T-helper 2 cell treated with Interferon-gamma antibody and Interleukin-4, amounts not matched to agents 5 μg/mL and 100 μg/mL, for 36 hours (primary cell): ENCODE measurements at regions not wholly inside any gene's neighbourhood (a gene's known extent, or its start where the extent isn't known, plus 50 kb on each side); places are given as distances from the start of the nearest gene placed in this dataset.
A peak's percentile ranks its signal among the peaks of the same experiment; 100 is the strongest.
"Not testable (repeated sequence)": the region's sequence is repeated elsewhere in the genome, so short reads cannot be mapped to it uniquely, and the experiment has no call there.

Source experiments
- DNase-seq: peaks from one replicate; pipeline ENCODE4 v3.0.0; 2021; ENCODE audit warnings: low spot score
- H3K27ac Mint-ChIP-seq: one replicate; pipeline ENCODE4 v1.8.0; 2021; ENCODE audit warnings: mild to moderate bottlenecking, mixed read lengths
- H3K27me3 Mint-ChIP-seq: one replicate; pipeline ENCODE4 v1.8.0; 2021; ENCODE audit warnings: low read depth, mixed read lengths
- H3K36me3 Mint-ChIP-seq: one replicate; pipeline ENCODE4 v1.8.0; 2021; ENCODE audit warnings: low read depth, mixed read lengths
- H3K4me1 Mint-ChIP-seq: one replicate; pipeline ENCODE4 v1.8.0; 2021; ENCODE audit warnings: low read depth, mixed read lengths
- H3K4me3 Mint-ChIP-seq: one replicate; pipeline ENCODE4 v1.8.0; 2022; ENCODE audit warnings: mild to moderate bottlenecking, moderate library complexity, mixed read lengths
- H3K9me3 Mint-ChIP-seq: one replicate; pipeline ENCODE4 v1.8.0; 2021; ENCODE audit warnings: mixed read lengths

- Mint-ChIP-seq H3K27me3 (peaks cover 13% of the 10 kb centered on the region), H3K4me1 (no peaks in the 10 kb centered on the region), H3K36me3 (no peaks in the 10 kb centered on the region), H3K9me3 (no peaks in the 10 kb centered on the region), H3K27ac (no peak overlapping the region), H3K4me3 (no peak overlapping the region)
- no peak for DNase-seq
These were observed 76.9 kb upstream of the SFSWAP start for GRCh38 chr12:131634037-131634436.

- H3K9me3 Mint-ChIP-seq, H3K36me3 Mint-ChIP-seq, DNase-seq, H3K27ac Mint-ChIP-seq, H3K4me1 Mint-ChIP-seq, H3K4me3 Mint-ChIP-seq: not testable (repeated sequence)
- peaks cover 15% of the 10 kb centered on the region for H3K27me3 Mint-ChIP-seq
These were observed 75.9 kb upstream of the SFSWAP start for GRCh38 chr12:131635012-131635411.

- Mint-ChIP-seq H3K27ac (no peak overlapping the region), H3K9me3 (no peaks in the 10 kb centered on the region), H3K4me3 (no peak overlapping the region), H3K4me1 (no peaks in the 10 kb centered on the region), H3K36me3 (no peaks in the 10 kb centered on the region), H3K27me3 (peaks cover 15% of the 10 kb centered on the region)
- no peak for DNase-seq
These were observed 75.3 kb upstream of the SFSWAP start for GRCh38 chr12:131635491-131636122.

- Mint-ChIP-seq H3K36me3 (no peaks in the 10 kb centered on the region), H3K4me3 (no peak overlapping the region)
- no peak for DNase-seq
These were observed 74.6 kb upstream of the SFSWAP start for GRCh38 chr12:131636266-131636665.

GRCh38 chr12:131636940-131637750, 73.7 kb upstream of the SFSWAP start:
- Mint-ChIP-seq H3K4me1 (no peaks in the 10 kb centered on the region), H3K36me3 (no peaks in the 10 kb centered on the region), H3K9me3 (no peaks in the 10 kb centered on the region), H3K4me3 (no peak overlapping the region), H3K27me3 (peaks cover 10% of the 10 kb centered on the region), H3K27ac (no peak overlapping the region)
- DNase-seq = no peak

More at GRCh38 chr12:131636266-131636665, 74.6 kb upstream of the SFSWAP start:
- no peaks in the 10 kb centered on the region for H3K9me3 Mint-ChIP-seq
- H3K4me1 Mint-ChIP-seq = no peaks in the 10 kb centered on the region
- H3K27ac Mint-ChIP-seq = no peak overlapping the region
- H3K27me3 Mint-ChIP-seq = peaks cover 10% of the 10 kb centered on the region

- no peaks in the 10 kb centered on the region for H3K4me1 Mint-ChIP-seq
- no peaks in the 10 kb centered on the region for H3K9me3 Mint-ChIP-seq
- DNase-seq = no peak
- H3K27ac Mint-ChIP-seq = peak overlapping the region; percentile 11
- H3K36me3 Mint-ChIP-seq = no peaks in the 10 kb centered on the region
- H3K4me3 Mint-ChIP-seq = no peak overlapping the region
- H3K27me3 Mint-ChIP-seq = peaks cover 10% of the 10 kb centered on the region
These were observed 72.9 kb upstream of the SFSWAP start for GRCh38 chr12:131637986-131638385.

- no peak overlapping the region for H3K4me3 Mint-ChIP-seq
- H3K27me3 Mint-ChIP-seq = peaks cover 10% of the 10 kb centered on the region
- H3K4me1 Mint-ChIP-seq = no peaks in the 10 kb centered on the region
- DNase-seq = no peak
- H3K9me3 Mint-ChIP-seq = no peaks in the 10 kb centered on the region
- H3K27ac Mint-ChIP-seq = no peak overlapping the region
- no peaks in the 10 kb centered on the region for H3K36me3 Mint-ChIP-seq
These were observed 71.5 kb upstream of the SFSWAP start for GRCh38 chr12:131639270-131639940.

- no peak overlapping the region for H3K4me3 Mint-ChIP-seq
- no peak overlapping the region for H3K27ac Mint-ChIP-seq
These were observed 70.4 kb upstream of the SFSWAP start for GRCh38 chr12:131640525-131640924.

GRCh38 chr12:131641315-131641714, 69.6 kb upstream of the SFSWAP start:
- DNase-seq = no peak
- no peaks in the 10 kb centered on the region for H3K9me3 Mint-ChIP-seq

More at GRCh38 chr12:131640525-131640924, 70.4 kb upstream of the SFSWAP start:
- DNase-seq = no peak
- no peaks in the 10 kb centered on the region for H3K36me3 Mint-ChIP-seq
- no peaks in the 10 kb centered on the region for H3K4me1 Mint-ChIP-seq
- peaks cover 2% of the 10 kb centered on the region for H3K27me3 Mint-ChIP-seq
- H3K9me3 Mint-ChIP-seq = no peaks in the 10 kb centered on the region

GRCh38 chr12:131642101-131642540, 68.8 kb upstream of the SFSWAP start:
- H3K27me3 Mint-ChIP-seq = peaks cover 2% of the 10 kb centered on the region
- H3K36me3 Mint-ChIP-seq = no peaks in the 10 kb centered on the region
- H3K9me3 Mint-ChIP-seq = no peaks in the 10 kb centered on the region
- no peak overlapping the region for H3K27ac Mint-ChIP-seq
- DNase-seq = no peak
- no peaks in the 10 kb centered on the region for H3K4me1 Mint-ChIP-seq
- H3K4me3 Mint-ChIP-seq = no peak overlapping the region

More at GRCh38 chr12:131641315-131641714, 69.6 kb upstream of the SFSWAP start:
- Mint-ChIP-seq H3K4me1 (no peaks in the 10 kb centered on the region), H3K36me3 (no peaks in the 10 kb centered on the region), H3K4me3 (no peak overlapping the region), H3K27ac (no peak overlapping the region), H3K27me3 (peaks cover 2% of the 10 kb centered on the region)

- Mint-ChIP-seq H3K27me3 (peaks cover 2% of the 10 kb centered on the region), H3K4me1 (no peaks in the 10 kb centered on the region), H3K9me3 (no peaks in the 10 kb centered on the region), H3K27ac (no peak overlapping the region), H3K36me3 (no peaks in the 10 kb centered on the region), H3K4me3 (no peak overlapping the region)
- DNase-seq = no peak
These were observed 68.1 kb upstream of the SFSWAP start for GRCh38 chr12:131642771-131643170.

- Mint-ChIP-seq H3K27me3 (peaks cover 2% of the 10 kb centered on the region), H3K36me3 (no peaks in the 10 kb centered on the region), H3K9me3 (no peaks in the 10 kb centered on the region), H3K4me1 (no peaks in the 10 kb centered on the region), H3K4me3 (no peak overlapping the region), H3K27ac (no peak overlapping the region)
- DNase-seq = no peak
These were observed 67.0 kb upstream of the SFSWAP start for GRCh38 chr12:131643631-131644452.

- no peak for DNase-seq
- Mint-ChIP-seq H3K4me3 (no peak overlapping the region), H3K4me1 (no peaks in the 10 kb centered on the region), H3K9me3 (no peaks in the 10 kb centered on the region), H3K27me3 (peaks cover 2% of the 10 kb centered on the region), H3K27ac (no peak overlapping the region), H3K36me3 (no peaks in the 10 kb centered on the region)
These were observed 66.4 kb upstream of the SFSWAP start for GRCh38 chr12:131644481-131644880.
